ENCODE measurements at regions not wholly inside any gene's neighbourhood (a gene's known extent, or its start where the extent isn't known, plus 50 kb on each side); places are given as distances from the start of the nearest gene placed in this dataset.

DNA sequence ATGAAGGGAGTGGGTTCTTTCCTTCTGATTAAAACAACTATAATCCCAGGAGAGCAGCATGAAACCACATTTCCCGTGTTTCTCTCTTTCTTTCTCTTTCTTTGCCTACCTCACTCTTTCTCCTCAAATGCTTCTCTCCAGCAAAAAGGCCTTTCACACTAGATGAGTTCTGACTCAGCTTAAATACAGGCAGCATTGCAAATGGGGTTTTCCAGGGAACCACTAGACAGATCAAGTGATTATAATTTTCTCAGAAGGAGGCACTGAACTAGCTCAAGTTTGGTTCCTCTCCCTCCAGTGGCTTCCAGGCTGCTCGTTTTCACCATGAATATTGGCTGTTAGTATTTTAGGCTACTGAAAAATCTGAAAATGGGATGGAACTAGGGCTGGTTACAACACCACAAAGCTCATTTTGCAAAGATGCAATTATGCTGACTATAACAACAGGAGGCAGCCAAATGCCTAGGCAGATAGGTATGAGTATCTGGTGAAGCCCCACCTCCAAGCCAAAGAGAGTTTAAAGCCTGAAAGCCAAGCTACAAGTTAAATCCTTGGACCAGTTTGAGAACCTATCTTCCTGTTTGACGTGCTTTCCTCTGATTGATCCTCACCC, 260.0 kb downstream of the MMUT start:
- no peak for TF ChIP-seq EZH2 (IDR thresholded peaks at IDR 0.05; ENCODE audit: insufficient read depth, poor library complexity, severe bottlenecking)
- no peak for TF ChIP-seq EZH2phosphoT487 (IDR thresholded peaks at IDR 0.05; ENCODE audit: insufficient read depth, low read depth)

Measured in GM23248 (cell line).